SHP77 treated with DMSO at 0.1 percent for 48 hours (cell line): ENCODE measurements at regions not wholly inside any gene's neighbourhood (a gene's known extent, or its start where the extent isn't known, plus 50 kb on each side); places are given as distances from the start of the nearest gene placed in this dataset.

Experiments
- DNase-seq: peaks from one replicate; lab custom pipeline; 2025; lab: John Stamatoyannopoulos, UW

DNA sequence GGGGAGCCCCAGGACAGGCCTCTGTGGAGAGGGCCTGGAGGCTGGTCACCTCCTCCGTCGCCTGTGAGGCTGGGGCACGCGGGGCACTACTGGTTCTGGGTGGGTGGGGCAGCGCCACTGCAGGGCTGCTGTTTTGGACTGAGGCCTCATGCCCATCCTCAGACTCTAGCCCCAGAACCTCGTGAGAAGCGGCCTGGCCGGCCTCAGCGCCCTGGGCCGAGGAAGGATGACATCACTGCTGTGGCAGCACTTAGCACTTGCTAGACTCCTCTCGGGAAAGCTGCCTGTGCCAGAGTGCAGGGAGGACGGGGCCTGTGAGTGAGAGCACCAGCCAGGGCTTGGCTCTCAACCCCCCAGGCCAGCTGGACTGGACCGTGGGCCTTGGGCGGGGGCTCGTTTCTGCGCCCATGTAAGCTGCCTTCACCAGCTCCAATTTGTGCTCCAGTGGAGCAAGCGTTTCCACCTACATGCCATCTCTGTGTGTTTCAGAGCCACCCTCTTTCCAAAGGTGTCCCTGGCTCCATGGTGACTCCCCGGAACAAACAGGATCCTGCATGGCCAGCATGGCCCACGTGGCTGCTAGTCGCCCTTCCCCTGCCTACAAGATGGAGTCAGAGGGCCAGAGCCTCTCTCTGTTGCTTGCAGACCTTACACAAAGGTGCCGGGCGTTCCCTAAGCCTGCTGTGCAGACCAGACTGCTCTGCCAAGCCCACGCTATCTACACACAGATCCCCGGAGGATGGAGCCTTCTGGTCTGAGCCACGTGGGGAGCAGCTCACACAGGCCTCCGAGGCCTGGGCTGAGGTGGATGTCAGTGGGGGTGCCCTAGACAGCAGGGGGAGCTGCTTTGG, 102.9 kb downstream of the CTTN start:
- DNase-seq: no peak

DNA sequence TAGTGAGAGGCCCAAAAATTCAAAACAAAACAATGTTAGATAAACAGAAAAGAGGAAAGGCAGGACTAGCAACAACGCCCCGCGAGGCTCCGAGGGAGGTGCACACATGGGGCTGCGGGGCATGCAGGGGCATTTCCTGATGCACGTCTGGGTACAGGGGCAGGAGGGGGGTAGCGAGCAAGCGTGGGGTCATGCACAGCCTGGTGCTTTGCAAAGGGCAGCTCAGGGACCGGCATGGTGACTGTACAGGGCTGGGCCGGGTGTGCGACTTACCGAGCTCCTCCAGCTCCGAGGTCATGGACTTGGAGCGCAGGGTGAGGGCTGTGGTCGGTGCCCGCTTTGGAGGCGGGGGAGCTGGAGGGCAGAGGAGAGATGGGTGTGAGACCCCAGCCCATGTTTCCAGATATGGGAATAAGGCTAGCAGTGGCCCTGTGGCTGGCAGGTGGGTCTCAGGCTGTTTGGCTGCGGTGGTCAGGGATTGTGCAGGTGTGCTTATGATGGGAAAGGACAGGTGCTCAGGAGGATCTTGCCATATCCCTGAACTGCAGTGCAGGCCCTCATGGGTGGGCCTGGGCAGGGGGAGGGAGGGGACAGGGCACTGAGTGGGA, 103.7 kb downstream of the CTTN start:
- no peak for DNase-seq

DNA sequence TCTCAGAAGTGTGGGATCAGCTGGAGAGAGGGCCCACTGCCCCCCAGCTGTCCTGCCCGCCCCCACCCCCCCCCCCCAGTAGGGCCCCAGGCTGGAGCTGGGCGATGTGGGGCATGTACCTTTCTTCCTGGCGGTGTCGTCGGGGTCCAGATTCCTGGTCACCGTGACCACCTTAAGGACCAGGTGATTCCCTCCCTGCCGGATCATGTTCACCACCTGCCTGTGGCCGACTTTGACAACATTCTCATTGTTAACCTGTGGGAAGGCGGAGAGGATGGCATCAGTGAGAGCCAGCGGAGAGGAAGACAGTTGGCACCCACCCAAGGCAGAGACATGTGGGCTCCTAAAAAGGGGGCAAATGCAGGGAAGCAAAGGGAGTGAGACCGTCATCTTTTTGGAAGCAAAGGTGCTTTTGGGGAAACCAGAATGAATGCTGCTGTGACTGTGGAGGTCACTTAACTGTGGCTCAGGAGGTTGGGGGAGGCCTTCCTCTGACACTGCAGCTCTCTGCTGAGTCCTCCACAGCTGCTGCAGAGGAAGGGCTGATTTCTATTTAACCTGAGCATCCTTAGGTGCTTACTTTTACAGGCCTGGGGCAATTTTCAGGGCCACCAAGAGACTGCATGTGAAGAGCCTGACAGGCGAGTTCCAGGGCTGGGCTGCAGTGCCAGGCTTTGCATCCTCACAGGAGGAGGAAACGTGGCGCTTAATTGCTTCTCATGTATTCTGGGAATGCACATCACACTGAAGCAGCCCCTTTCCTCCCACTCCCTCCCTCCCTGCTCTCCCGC, 104.5 kb downstream of the CTTN start:
- peak; percentile 52 for DNase-seq

DNA sequence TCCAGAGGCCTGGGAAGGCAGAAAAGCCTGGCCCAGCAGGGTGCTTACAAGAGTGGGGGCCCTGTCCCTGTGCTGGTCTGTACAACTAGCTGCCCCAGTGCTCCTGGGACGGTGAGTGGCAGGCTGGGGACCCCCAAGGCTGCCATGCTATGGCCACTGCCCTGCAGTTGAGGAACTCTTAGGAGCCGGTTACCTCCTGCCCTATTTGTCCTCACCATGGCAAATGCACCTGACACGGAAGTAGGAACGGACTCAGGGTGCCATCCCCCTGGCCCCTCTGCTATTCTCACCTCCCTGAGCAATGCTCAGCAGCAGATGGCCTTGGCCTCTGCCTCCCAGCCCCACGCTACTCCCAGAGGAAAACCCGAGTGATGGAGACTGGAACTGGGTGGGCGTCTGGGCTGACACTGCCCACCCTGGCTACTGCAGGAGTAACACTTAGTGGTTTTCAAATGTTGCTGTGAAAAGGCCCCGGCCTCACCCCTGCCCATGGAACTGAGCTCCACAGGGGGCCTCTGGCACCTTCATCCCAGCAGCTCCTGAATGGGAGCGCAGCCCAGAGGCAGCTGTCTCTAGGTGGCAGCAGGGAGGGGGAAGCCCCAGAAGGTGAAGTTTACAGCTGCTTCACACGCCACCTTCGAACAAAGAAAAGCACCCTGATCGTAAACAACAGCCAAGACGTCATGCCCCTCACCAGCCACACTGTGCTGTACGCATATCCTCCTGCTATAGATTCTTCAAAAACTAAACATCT, 105.3 kb downstream of the CTTN start:
- DNase-seq: peak; percentile 55

DNA sequence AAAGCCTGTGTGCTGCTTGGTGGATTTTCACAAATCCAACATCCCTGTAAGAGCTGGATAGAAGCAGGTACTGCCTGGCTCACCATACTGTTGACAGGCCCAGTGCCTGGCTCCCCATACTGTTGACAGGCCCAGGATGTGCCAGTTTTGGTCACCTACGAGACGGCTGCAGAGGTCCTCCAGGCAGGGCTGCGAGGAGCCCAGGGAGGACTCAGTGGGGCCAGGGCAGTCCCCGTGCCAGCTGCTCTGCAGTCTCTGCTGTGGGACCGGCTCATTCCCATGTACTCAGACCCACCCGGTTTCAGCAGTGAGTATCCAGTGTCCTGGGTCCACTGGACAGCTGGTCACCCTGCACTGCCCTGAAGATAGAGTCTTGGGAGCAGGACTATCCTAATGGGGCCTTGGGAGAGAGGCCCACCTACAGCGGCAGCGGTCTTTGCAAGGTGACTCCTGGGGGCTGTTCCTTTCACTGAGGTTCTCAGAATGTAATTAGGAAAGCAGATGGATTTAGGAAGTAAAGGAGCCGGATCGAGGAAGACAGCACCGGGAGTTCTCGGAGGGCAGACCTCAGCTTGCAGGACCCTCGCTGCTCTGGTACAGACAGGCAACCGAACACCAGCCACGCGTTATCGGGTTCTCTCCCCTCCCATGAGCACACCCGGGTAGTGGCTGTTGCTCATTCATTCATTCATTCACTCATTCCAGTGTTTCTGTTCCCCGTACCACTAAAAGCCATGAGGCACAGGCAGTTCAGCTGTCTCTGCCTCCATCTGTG, 106.1 kb downstream of the CTTN start:
- no peak for DNase-seq

DNA sequence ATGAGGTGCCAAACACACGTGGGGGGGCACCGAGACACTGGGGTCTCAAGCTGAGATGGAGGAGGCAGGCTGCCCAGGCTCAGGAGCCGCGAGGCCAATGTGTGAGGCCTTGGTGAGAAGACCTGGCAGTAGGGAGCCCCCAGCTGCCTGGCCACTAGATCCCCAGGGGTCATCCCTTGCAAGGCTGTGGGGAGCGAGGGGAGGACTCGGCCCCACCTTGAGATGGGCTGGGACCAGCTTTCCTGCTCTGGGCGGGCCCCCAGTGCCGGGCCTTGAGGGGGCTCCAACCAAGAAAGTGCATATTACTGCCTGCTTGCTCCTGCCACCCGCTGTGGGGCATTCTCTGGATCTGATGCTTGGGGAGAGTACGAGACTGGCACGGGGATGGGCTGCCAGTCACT, 107.0 kb downstream of the CTTN start:
- DNase-seq: no peak

DNA sequence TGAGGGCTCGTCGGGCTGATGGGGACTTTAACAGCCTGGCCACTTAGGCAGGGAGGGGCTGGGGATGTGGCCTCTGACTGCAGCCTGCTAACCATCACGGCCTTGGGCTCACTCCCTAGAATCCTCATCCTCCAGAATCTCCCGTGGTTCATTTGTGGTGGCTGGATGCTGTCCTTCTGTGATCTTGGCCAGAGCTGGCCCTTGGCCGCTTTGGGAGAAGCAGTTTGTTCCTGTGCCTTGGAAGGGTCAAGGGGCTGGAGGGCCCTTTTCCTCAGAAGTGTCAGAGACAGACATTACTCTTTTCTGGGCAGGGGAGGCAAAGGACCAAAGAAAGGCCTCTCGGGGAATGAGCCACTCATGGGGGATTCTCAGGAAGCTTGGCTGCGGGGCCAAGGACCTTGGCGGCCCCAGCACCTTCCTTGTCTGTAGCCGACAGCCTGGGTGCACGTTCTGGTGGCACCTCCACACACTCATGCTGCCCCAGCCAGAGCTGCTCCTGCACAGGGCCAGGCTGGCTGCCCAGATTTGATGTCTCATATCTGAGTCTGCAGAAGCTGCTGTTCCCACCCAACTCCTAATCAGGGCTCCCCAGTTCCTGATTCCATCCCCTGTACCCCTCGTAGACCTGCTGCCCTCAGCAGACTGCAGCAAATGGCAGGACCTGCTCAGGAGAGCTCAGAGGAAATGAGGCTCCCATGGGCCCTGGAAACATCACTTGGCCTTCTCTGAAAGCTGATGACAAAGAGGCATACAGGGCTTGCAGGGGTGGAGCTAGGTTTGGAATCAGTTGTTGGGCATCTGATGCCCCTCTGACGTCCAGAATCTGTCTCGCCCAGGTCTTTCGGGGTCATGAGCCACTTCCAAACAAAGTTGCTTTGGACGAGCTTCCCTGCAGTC, 107.7 kb downstream of the CTTN start:
- DNase-seq: no peak

DNA sequence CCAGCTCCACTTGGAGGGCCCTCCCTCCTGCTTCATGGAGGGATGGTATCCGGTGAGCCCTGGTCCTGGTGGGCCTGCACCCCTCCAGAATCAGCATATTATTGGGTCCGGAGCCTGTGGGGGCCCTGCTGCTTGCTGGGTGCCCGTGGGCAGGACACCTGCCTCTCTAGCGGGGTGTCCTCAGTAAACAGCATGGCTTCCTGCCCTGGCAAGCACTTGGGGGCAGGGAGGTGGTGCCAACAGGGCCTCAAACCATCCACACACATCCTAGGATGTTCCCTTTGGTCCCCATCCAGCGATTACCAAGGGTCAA, 108.3 kb downstream of the CTTN start:
- no peak for DNase-seq

DNA sequence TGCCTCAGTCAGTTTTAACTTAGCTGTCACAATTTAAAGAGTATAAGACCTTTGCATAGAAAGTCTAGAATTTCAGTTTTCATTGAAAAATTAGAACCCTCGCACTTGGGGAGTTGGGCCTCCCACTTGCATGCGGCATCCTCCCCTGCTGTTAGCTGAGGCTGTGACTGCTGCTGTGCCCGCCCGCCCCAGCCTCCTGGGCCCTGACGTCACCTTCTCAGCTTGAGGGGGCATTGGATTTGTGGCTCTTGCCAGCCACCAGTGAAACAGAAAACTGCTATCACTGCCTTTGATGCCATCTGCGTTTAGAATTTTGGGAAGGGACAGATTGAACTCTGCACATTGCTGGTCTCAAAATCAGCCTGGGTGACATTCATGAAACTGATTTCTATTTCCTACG, 108.7 kb downstream of the CTTN start:
- no peak for DNase-seq

DNA sequence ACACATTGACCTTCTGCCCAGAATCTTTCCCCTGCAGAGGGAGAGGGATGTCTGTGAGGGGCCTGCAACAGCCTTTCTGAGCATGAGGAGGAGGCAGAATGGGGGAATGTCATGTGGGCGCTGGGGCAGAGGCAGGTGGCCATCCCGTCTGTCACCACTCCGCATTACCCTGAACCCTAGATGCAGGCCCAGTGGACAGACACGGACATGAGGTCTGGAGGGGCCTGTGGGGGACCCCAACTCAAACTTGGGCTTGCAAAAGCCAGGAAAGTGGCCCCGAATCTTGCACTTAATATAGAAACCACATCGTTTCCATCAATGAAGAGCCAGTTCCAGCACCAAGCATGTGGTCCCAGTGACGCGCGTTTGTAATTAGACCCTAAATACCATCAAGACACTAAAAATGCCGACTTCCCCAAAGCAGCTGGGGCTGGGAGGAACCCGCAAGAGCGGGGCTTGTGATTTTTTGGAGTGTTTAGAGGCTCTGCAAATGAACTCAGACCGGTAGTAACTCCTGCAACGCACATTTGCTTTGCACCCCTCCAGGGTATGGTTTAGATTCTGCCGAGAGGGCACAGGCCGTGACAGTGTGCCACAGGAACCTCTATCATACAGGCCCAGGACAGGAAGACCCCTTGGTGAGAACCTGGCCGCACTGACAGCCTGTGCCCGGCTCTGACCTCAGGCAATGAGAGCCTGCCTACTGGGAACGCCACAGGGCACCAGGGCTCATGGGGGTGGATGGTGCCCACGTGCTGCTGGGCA, 109.3 kb downstream of the CTTN start:
- no peak for DNase-seq

DNA sequence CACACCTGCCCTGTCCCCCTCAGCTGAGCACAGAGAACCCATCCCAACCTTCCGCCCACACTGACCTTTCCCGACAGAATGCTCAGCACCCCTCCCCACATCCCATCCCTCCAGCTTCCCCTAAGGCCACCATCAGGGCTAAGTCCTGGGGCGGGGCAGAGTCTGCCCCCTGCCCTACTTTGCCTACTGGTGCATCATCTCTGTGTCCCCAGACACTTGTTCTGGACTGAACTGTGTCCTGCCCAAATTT, 109.8 kb downstream of the CTTN start:
- no peak for DNase-seq

DNA sequence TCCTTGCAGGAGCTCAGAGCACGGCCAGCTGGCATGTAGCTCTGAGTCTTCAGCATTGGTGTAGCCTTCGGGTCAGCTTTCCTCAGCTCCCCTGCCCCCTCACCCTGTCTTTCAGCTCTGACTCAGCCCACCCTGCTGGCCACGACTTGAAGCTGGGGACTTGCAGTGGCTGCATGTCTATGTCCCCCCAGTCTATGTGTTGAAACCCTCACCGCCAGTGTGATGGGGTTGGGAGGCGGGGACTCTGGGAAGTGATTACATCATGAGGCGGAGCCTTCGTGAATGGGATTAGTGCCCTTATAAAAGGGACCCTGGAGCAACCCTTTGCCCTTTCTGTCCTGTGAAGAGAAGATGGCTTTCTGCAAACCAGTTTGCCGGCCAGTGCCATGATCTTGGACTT, 111.1 kb downstream of the CTTN start:
- DNase-seq: no peak

DNA sequence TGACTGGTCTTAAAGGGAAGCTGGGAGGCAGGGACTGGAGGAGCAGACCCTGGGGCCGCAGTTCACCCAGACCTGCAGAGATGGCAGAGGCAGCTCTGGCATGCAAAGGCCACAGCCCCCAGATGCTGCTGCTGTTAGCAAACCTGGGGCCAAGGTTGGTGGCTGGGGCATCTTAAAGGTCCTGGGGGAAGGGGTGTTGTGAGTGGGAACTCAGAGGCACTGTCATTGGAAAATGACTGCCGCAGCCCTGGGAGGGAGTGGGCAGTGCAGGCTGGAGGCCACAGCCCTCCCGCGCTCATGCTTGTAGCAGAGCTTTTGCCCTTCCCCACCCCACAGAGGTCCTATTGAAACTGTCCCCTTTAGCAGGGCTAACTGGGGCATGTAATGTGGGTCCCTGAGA, 111.8 kb downstream of the CTTN start:
- no peak for DNase-seq

DNA sequence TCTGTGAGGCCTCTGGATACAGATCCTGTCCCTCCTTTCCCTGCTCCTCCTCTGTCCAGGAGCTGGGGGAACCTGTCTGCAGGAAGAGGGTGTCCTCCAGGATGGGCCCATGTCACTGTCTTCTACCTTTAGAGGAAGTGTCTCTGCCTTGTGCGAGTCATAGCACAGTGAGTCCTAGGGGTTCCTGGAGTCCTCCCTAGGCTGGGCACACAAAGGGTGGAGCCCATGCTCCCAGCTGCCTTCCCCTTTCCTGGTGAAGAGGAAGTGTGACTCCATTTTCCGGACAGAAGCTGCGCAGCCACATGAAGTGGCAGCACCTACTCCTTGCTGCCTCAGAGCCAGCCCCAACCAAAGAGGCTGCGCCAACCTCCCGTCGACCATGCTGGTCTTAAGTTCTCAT, 112.2 kb downstream of the CTTN start:
- no peak for DNase-seq

DNA sequence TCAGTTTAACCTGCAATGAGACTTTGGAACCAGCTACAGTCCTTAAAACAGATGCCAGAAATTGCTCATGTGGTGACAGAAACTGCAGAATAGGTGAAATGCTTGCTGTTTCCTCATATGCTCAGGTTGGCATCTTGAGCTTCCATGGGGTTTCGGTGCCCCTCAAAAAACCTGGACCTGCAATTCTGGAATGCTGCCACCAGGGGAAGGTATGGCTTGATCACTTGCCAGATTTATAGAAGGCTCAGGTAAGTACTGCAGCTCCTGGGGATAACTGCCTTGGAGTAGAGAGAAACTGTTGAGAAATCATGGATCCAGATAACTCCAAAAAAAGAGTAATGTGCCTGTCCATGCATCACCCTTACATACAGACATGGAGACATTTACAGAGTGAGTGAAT, 113.0 kb downstream of the CTTN start:
- no peak for DNase-seq

DNA sequence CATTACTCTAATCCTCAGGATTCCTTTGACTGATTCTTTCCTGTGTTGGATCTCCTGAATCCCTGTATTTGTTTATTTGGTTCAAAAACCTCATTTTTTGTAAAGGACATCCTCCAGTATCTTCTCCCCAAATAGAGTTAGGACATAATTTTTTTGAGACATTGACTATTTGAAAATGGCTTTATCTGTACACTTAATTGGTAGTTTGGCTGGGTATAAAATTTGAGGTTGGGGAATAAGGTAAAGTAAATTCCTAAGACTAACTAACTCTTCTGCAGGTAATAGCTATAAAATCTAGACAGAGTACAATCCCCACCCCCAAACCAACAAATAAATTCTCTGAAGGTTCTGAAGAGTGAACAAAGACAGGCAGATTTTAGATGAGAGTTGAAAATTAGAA, 114.4 kb downstream of the CTTN start:
- no peak for DNase-seq

DNA sequence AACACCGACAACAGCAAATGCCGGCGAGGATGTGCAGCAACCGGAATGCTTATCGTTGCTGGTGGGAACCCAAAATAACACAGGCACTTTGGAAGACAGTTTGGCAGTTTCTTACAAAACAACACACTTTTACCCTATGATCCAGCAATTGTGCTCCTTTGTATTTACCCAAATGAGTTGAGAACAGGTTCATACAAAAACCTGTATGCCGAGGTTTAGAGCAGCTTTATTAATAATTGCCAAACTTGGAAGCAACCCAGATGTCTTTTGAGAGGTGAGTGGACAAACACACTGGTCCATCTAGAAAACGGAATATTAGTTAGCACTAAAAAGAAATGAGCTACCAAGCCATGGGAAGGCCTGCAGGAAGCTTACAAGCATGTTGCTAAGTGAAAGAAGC, 118.9 kb downstream of the CTTN start:
- DNase-seq: no peak

DNA sequence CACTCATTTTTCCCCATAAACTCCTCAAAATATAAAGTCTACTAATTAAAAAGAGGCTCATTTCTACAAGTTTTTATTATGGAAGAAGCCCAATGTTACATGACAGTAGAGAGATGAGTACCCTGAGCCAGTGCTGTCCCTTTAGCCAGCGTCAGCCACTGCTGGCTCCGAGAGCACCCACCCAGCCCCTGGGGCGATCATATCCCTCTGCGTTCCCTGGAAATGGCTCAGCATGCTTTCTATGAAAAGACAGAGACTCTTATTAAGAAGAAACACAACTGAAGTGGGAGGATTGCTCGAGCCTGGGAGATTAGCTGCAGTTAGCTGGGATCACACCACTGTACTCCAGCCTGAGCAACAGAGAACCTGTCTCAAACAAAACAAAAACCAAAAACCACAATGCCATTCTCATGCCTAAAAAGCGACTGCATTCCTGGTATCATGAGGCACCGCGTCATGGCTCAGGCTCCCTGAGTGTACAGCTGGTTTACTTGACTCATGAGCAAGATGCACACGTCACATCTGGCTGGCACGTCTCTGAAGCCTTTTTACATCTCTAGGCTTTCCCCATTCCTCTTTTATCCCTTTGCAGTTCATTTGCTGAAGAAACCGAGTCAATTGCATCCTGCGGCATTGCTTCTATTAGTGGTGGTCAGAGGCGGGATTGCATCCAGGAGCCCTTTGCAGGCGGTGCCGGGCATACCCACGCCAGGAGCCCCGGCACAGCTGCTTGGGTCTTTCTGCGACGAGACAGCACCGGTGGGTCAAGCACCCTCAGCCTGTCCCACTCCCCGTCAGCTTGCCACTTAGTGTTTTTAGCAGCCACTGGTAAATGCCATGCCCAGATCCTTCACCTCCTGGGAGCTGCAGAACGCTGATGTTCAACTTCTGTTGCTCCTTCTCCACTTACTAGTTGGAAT, 119.9 kb downstream of the CTTN start:
- no peak for DNase-seq

DNA sequence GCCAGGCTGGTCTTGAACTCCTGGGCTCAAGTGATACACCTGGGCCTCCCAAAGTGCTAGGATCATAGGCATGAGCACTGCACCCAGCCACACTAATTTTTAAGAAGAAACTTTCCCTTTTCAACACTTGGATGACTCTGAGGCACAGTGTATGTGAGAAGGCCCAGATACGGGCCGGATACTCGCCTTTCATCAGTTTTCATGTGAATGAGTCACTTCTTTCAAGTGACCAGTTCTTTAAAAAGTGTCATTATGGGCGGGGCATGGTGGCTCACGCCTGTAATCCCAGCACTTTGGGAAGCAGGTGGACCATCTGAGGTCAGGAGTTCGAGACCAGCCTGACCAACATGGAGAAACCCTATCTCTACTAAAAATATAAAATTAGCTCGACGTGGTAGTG, 120.8 kb downstream of the CTTN start:
- DNase-seq: no peak
